HFF-Myc (cell line): ENCODE measurements at regions not wholly inside any gene's neighbourhood (a gene's known extent, or its start where the extent isn't known, plus 50 kb on each side); places are given as distances from the start of the nearest gene placed in this dataset.
"Not testable (repeated sequence)": the region's sequence is repeated elsewhere in the genome, so short reads cannot be mapped to it uniquely, and the experiment has no call there.

Experiments
- DNase-seq: peaks from one replicate; pipeline ENCODE4 v3.0.0-alpha.2; 2011; ENCODE audit warnings: low read depth; ENCODE audit errors: extremely low read depth
- H3K4me3 ChIP-seq: replicated peaks from 2 replicates; pipeline ENCODE4 v1.5.1; 2011; ENCODE audit warnings: low read depth, mild to moderate bottlenecking, control low read depth, low read length
- CTCF ChIP-seq: IDR thresholded peaks from 2 replicates; pipeline ENCODE4 v1.5.1; 2012; ENCODE audit warnings: mild to moderate bottlenecking, low read depth, low read length, control low read depth; ENCODE audit errors: missing control alignments

GRCh38 chr14:89743828-89744227 lies 210.7 kb downstream of the EFCAB11 start:
- no peak overlapping the region for H3K4me3 ChIP-seq
- TF ChIP-seq CTCF, result no peak
- DNase-seq, result no peak

GRCh38 chr14:89740241-89740640 lies 214.3 kb downstream of the EFCAB11 start:
- DNase-seq, result no peak
- H3K4me3 ChIP-seq, result no peak overlapping the region
- no peak for TF ChIP-seq CTCF

GRCh38 chr14:89736881-89737280 lies 217.6 kb downstream of the EFCAB11 start:
- TF ChIP-seq CTCF, result no peak
- DNase-seq, result no peak
- H3K4me3 ChIP-seq, result no peak overlapping the region

GRCh38 chr14:89731396-89731933 lies 223.1 kb downstream of the EFCAB11 start:
- no peak overlapping the region for H3K4me3 ChIP-seq
- DNase-seq, result no peak
- no peak for TF ChIP-seq CTCF

DNA sequence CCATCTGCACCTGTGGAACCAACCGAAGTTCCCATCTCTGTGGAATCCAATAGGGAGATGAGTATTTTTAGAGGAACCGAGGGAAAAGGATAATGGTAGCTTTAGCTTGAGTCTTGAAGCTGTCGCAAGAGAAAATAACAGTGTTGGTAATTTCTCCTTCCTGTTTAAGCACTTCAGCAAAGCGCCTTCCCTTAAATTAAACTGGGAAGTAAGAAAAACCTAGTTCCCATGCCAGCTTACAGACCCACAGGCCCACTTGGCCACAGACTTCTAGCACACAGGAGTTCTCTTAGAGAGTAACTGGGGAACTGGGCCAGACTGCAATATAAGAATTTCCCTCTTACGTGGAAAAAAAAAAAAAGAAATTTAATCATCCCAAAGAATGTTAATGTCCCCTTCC lies 223.8 kb downstream of the EFCAB11 start:
- DNase-seq, result no peak
- TF ChIP-seq CTCF, result no peak
- H3K4me3 ChIP-seq, result no peak overlapping the region

DNA sequence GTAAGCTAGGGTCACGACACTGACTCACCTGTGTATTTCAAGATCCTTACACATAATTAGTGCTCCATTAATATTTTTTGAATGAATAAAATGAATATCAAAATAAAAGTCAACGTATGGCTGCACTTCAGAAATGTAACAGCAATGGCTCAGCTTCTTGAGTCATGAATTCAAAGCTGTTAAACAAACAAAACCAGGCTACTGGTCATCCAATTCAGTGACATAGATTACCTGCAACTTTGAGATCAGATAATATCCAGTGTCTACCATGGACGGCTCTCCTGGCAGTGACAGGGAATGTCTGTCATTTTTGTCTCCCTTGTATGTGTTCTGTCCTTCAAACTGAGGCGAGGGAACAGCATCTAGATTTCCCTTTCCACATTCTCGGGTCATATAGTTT lies 225.6 kb downstream of the EFCAB11 start:
- no peak for TF ChIP-seq CTCF
- no peak for DNase-seq
- no peak overlapping the region for H3K4me3 ChIP-seq

GRCh38 chr14:89726226-89726625 lies 228.3 kb downstream of the EFCAB11 start:
- H3K4me3 ChIP-seq, DNase-seq: not testable (repeated sequence)
